Midbrain (tissue), 1 donor: ENCODE measurements at regions not wholly inside any gene's neighbourhood (a gene's known extent, or its start where the extent isn't known, plus 50 kb on each side); places are given as distances from the start of the nearest gene placed in this dataset.
"Not testable (repeated sequence)": the region's sequence is repeated elsewhere in the genome, so short reads cannot be mapped to it uniquely, and the experiment has no call there.

Experiments
- DNase-seq: peaks from one replicate; lab custom pipeline; 2025; lab: John Stamatoyannopoulos, UW

GRCh38 chr4:81375745-81376144 is 96.0 kb downstream of the RASGEF1B start:
- DNase-seq, result no peak

GRCh38 chr4:81369886-81370285 is 101.8 kb downstream of the RASGEF1B start:
- no peak for DNase-seq

DNA sequence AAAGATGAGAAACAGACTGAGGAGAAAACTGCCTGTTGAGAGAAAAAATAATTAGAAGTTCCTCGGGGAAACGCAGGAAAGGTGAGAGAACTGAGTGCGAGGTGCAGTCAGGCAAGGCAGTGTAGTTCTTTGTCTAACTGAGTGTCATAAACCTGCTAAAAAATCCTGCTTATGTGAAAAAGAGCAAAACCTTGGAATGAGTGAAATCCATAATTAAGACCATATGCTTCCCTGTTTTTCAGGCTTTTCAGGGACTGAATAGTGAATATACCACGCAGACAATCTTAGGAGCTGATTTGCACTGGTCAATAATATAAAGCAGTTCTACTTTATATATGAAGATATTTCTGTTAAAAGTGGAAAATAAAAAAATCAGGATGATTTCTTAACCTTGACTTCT is 104.9 kb downstream of the RASGEF1B start:
- DNase-seq, result no peak

DNA sequence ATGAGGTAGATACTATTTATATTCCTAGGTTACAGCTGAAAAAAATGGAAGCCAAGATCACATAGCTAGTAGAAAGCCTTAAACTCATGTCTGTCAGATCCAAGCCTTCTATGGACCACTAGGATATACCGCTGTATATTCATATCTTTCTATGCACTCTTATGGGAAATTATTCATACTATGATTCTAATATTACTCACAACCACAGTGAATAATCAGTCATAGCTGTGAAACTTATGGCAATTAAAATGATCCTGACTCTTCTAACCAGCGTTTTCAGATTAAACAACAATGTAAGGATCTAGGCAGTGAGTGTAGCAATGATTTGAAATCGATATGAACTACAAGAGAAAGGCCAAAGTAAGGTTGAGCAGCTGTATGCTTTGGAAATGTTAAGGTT is 111.0 kb downstream of the RASGEF1B start:
- no peak for DNase-seq

DNA sequence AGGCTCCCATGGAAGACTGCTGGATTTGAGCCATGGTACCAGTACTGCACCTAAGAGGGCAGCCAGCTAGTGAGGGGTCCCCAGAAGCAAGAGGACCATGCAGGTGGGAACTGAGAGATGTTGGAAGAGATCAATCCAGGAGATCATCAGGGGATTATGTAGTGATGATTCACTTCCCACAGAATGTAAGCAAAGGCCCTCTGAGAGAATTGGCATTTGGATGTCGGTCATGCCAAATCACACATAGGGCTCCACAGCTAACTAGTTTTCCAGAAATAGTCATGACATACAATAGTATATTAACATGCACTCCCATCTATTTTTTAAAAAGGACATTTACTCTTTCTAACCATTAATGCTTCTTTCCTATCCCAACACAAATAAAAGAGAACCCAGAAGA is 112.5 kb downstream of the RASGEF1B start:
- no peak for DNase-seq

GRCh38 chr4:81358154-81358553 is 113.6 kb downstream of the RASGEF1B start:
- no peak for DNase-seq

GRCh38 chr4:81356621-81357020 is 115.1 kb downstream of the RASGEF1B start:
- no peak for DNase-seq

GRCh38 chr4:81355136-81355535 is 116.6 kb downstream of the RASGEF1B start:
- DNase-seq, result no peak

DNA sequence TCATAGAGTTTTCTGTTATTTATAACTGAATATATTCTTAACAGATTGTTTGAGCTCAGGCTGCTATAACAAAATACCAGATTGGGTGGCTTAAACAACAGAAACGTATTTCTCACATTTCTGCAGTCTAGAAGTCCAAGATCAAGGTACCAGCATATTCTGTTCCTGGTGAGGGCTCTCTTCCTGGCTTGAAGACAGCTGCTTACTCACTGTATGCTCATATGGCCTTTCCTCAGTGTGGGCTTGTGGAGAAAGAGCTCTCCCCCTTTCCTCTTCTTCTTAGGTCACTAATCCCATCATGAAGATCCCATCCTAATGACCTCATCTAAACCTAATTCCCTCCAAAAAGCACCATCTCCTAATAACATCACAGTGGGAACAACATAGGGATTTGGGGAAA is 117.8 kb downstream of the RASGEF1B start:
- no peak for DNase-seq

GRCh38 chr4:81352446-81352835 is 119.3 kb downstream of the RASGEF1B start:
- DNase-seq, result no peak

DNA sequence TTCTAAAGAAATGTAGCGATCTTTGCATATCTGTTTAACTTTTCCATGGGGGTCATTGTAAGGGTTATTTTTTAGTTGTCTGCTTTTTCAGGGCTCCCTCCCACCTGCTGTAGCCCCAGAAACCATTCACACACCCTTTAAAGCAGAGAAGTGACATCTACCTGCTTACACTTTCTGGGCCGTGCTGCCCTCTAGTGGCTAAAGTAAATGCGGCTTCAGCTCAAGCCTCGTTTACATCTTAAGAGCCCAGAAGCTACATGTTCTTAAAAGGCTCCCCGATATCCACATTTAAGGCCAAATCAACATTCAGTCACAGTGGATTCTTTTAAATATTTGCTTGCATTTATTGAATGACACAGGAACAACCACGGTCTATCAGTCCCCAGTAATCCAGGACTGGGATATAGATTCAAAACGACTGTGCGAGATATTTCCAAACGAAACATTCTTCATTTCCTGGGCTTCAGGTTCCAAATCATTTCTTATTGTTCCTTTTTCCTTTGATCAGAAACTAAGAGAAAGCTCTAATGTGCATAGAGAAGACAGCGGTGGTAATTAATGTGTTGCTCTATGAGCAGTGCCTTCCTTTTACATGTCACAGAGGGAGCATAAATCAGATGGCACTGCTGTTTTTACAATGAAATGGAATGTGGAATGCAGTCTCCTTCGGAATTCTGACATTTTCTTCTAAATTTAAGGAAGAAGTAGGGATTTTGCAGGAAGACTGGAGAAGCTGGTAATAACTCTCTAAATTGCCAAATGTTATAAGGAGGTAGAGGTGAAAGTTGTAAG is 119.9 kb downstream of the RASGEF1B start:
- DNase-seq, result peak; percentile 78

- no peak for DNase-seq
Observed at GRCh38 chr4:81350040-81350439, 121.7 kb downstream of the RASGEF1B start.

DNA sequence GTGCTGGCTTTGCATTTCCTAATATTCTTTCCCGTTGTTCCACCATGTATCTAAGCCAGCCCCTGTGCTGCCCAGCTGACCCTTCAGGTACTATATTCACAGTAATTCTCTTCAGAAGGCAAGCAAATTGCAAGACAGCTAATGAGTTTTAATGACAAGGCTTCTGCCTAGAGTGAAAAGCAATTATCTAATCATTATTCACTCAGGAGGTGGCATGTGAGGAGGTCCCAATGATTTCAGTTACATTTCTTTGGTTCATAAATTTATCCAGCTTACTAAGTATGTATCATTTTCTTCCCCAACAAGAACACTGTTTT is 123.0 kb downstream of the RASGEF1B start:
- no peak for DNase-seq

DNA sequence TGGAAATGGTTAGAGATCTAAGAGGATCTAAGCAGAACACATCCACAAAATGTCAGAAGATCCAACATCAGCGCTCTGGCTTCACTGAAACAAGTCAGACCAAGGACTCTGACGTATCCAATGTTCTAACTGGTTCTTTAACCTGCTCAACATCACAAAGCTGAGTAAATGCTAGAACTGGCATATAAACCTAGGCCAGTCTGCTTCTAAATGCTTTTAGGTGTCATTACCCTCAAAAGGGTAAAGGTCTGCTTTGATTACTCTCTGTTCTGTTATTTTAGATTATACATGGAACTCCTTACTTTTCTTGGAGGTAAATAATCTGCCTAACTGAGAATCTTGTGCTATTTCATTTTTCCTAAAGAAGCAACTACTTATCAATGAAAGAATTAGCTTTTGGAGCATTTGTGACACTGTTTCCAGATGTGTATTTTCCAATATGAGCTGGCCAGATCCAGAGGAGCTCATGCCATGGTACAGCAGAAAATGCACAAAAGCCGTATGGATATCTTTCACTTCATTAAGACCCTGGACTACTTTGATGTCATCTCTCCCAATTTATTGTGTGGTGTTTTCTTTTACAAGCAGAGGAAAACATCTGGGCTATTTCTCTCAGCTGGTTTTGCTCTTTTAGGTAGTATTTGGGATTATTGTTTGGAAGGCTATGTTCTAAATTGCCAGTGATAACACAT is 123.5 kb downstream of the RASGEF1B start:
- DNase-seq, result no peak

DNA sequence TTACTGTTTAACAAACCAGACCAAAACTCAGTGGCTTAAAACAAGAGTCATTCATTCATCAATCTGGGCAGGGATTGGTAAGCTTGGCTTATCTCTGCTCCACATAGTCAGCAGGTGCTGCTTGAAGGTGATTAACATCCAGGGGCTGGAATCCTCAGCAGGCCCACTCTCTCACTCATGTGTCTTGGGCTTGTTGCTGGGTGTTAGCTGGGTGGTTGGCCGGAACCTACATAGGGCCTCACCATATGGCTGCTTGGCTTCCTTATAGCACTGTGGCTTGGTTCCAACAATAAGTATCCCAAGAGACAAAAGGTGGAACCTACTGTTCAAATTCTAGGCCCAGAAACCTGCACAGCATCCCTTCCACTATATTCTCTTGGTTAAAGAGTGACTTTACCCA is 125.0 kb downstream of the RASGEF1B start:
- no peak for DNase-seq

- DNase-seq, result no peak
Observed at GRCh38 chr4:81343536-81343935, 128.2 kb downstream of the RASGEF1B start.

GRCh38 chr4:81343046-81343445 is 128.0 kb upstream of the PRKG2 start:
- DNase-seq, result no peak

DNA sequence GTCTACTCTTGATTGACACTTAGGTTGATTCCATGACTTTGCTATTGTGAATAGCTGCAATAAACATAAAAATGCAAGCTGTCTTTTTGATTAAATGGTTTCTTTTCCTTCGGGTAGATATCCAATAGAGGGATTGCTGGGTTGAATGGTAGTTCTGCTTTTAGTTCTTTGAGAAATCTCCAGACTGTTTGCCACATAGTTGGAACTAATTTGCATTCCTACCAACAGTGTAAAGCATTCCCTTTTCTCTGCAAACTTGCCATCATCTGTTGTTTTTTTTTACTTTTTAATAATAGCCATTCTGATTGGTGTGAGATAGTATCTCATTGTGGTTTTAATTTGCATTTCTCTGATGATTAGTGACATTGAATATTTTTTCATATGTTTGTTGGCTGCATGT is 122.2 kb upstream of the PRKG2 start:
- DNase-seq, result no peak

DNA sequence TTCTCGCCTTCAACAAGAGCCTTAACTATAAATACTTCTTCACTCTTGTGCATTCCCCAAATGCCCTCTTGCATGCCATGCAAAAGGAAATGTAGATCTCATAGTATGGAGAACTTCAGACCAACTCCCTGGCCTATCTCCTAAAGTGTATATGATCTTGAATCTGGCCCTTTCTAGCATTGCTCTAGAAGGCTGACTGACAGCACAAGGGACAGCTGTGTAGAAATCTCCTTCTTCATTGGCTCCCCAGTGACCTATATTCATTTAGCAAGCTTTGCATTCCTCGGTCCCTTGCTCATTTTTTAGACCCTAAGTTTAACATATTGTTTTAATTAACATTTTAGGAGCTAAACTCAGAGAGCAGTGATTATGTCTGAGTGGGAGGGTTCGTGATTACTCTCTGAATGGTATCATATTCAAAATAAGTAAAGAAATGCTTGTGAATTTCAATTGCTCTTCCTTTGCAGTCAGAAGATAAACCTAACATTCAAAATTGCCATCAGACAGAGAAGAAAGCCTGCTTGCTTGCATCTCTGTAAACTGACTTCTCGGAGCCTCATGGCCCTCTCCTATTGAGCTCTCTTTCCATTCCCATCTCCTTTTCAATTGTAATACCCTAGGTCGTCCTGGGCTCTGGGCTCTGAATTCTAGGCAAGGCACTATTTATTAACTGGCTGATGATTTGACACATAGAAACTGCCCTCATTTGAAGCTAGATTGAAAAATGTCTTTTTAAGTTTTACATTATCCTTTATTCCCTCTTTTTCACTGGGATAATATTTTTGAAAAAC is 120.3 kb upstream of the PRKG2 start:
- no peak for DNase-seq

DNA sequence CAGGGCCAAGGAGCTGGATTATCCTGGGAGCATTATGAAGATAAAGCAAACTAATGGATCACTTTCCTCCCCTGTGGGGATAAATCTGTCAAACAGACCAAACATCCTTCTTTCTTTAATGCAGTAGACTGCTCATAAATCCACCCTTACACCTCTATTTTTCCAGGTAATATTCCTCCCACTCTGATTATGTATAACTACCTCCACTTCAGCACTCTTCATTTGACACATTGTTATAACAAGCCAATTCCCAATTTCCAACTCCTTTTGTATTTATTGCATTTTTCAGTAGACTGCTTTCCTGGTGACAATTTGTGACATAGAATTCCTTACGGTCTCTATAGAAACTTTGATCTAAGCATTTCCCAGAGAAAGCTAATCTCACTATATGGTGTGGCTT is 115.0 kb upstream of the PRKG2 start:
- no peak for DNase-seq

DNA sequence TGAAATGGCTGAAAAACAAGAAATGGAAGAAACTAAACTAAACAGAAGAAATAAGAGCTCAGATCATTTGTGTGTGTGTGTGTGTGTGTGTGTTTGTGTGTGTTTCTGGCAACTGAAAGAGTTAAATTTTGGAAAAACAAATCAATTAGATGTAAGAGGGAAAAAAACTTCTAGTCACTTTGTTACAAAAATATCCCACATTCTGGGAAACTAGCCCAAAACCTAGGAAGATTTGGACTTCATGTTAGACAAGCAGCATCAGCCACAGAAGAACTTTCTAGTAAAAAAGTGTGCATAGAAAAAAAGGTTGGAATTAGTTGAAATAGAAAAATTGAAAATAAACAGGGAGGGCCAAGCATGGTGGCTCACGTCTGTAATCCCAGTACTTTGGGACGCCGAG is 111.6 kb upstream of the PRKG2 start:
- DNase-seq, result no peak

DNA sequence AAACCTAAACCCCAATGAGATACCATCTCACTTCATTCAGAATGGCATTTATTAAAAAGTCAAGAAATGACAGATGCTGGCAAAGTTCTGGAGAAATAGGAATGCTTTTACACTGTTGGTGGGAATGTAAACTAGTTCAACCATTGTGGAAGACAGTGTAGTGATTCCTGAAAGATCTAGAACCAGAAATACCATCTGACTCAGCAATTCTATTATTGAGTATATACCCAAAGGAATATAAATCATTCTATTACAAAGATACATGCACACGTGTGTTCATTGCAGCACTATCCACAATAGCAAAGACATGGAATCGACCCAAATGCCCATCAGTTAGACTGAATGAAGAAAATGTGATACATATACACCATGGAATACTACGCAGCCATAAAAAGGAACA is 109.6 kb upstream of the PRKG2 start:
- not testable (repeated sequence) for DNase-seq

DNA sequence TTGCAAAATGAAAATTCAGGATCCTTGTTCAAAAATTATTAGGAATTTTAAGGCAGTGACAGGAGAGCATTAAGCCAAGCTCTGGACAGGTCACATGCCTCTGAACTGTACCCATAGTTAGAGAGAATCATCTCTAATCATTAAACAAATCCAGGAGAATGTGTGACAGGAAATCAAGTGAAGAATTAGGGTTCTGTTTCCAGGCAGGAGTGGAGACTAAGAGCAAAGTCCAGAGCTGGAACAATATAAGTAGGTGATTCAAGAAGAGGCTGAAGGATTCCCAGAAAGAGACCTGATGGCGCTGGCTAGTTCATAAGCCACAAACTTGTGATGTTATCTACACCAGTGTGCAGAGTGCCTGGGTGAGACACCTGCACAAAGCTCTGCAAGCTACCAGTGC is 104.6 kb upstream of the PRKG2 start:
- DNase-seq, result no peak
